Left lung (tissue), 4 donors: ENCODE measurements at regions not wholly inside any gene's neighbourhood (a gene's known extent, or its start where the extent isn't known, plus 50 kb on each side); places are given as distances from the start of the nearest gene placed in this dataset.

Experiments used
- ATAC-seq: fragments of 200-7000 bp; cut with Tn5 transposase; one replicate; pipeline ENCODE4 v1.9.1; 2020; ENCODE audit warnings: moderate library complexity
- DNase-seq, 4 donors: peaks; one replicate each; pipeline ENCODE4 v3.0.0-alpha.2; 2013 to 2020
- H3K27ac ChIP-seq, 2 donors: fragments of 200-600 bp; sonication (generic) in 1 of 2; one replicate each; pipeline versions ENCODE4 v1.5.0 to v1.8.0; 2020 to 2021
- H3K27me3 ChIP-seq, 2 donors: fragments of 200-600 bp; sonication (generic) in 1 of 2; one replicate each; pipeline versions ENCODE4 v1.5.0 to v1.8.0; 2020 to 2021
- H3K36me3 ChIP-seq, 2 donors: fragments of 200-600 bp; sonication (generic) in 1 of 2; one replicate each; pipeline versions ENCODE4 v1.5.0 to v1.8.0; 2020 to 2021
- H3K4me1 ChIP-seq, 2 donors: fragments of 200-600 bp; one replicate each; pipeline ENCODE4 v1.8.0; 2021
- H3K4me3 ChIP-seq, 2 donors: fragments of 200-600 bp; sonication (generic) in 1 of 2; one replicate each; pipeline versions ENCODE4 v1.5.0 to v1.8.0; 2020 to 2021; ENCODE audit warnings: mild to moderate bottlenecking in 1 of 2
- H3K9me3 ChIP-seq, 2 donors: fragments of 200-600 bp; sonication (generic) in 1 of 2; one replicate each; pipeline versions ENCODE4 v1.5.0 to v1.8.0; 2020 to 2021
- intact Hi-C, 2 donors: fragments of 100-400 bp; cut with DNase I; formaldehyde crosslinking; loops; one replicate each; pipeline versions ENCODE4 v1.11.2 to v1.14.2; 2022
- TF ChIP-seq, protein P1 (sequence below), 2 donors: fragments of 200-600 bp; sonication (generic) in 1 of 2; IDR thresholded peaks; one replicate each; pipeline versions ENCODE4 v1.5.0 to v1.8.0; 2021; ENCODE audit warnings: antibody characterized with exemption in 2 of 2
- donor health status: DM: no; HTN: yes; CAD: no.
- donor health status: DM: no; HTN: no; CAD: no.

DNA sequence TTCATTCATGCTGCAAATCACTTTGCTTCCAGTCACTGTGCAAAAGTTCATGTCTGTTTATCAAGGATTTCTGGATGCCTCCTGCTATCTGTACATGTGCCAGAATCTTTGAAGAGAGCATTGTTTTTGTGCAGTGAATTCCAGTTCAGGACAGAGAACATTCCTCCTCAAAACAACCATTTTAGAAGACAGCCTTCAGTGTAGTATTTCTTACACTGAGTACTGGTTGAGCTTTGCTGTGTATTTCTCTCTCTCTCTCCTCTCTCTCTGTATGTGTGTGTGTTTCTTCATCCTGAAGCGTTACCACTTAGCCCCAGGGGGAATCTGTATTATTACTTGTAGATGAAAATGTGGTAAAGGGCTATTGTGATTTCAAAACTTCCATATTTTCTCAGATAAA lies 123.8 kb upstream of the CHL1 start:
- TF ChIP-seq, protein P1, sequence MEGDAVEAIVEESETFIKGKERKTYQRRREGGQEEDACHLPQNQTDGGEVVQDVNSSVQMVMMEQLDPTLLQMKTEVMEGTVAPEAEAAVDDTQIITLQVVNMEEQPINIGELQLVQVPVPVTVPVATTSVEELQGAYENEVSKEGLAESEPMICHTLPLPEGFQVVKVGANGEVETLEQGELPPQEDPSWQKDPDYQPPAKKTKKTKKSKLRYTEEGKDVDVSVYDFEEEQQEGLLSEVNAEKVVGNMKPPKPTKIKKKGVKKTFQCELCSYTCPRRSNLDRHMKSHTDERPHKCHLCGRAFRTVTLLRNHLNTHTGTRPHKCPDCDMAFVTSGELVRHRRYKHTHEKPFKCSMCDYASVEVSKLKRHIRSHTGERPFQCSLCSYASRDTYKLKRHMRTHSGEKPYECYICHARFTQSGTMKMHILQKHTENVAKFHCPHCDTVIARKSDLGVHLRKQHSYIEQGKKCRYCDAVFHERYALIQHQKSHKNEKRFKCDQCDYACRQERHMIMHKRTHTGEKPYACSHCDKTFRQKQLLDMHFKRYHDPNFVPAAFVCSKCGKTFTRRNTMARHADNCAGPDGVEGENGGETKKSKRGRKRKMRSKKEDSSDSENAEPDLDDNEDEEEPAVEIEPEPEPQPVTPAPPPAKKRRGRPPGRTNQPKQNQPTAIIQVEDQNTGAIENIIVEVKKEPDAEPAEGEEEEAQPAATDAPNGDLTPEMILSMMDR (IDR thresholded peaks at IDR 0.05): no peak
- no peaks in the 10 kb centered on the region for H3K27me3 ChIP-seq
- H3K36me3 ChIP-seq: no peaks in the 10 kb centered on the region
- intact Hi-C loops: no loop called here
- no peak overlapping the region for H3K27ac ChIP-seq
- ATAC-seq (no peak), DNase-seq (no peak)
- no peak overlapping the region for H3K4me3 ChIP-seq
- H3K9me3 ChIP-seq: no peaks in the 10 kb centered on the region
- no peaks in the 10 kb centered on the region for H3K4me1 ChIP-seq

DNA sequence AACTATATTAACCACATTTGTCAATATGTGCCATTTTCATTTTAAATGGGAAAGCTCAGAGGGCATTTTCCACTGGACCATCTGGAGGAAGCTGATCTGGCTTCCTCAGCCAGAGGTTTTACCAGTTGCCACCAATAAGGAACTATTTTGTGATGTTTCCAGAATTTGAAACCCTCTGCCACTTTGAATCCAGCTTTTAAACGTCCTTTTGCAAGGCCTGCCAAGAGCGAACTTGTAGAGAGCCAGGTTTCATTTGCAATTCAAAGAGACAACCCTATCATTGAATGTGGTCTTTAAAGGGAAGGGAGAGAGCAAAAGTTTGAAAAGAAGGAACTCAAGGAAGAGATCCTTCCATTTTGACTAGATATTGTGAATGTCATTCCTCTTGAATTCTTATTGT lies 123.3 kb upstream of the CHL1 start:
- TF ChIP-seq, protein P1 (IDR thresholded peaks at IDR 0.05): no peak
- no peak for ATAC-seq
- no peak for DNase-seq
- Histone ChIP-seq H3K27ac (no peak overlapping the region), H3K36me3 (no peaks in the 10 kb centered on the region), H3K4me1 (no peaks in the 10 kb centered on the region), H3K27me3 (no peaks in the 10 kb centered on the region), H3K9me3 (no peaks in the 10 kb centered on the region), H3K4me3 (no peak overlapping the region)
- intact Hi-C loops: no loop called here

DNA sequence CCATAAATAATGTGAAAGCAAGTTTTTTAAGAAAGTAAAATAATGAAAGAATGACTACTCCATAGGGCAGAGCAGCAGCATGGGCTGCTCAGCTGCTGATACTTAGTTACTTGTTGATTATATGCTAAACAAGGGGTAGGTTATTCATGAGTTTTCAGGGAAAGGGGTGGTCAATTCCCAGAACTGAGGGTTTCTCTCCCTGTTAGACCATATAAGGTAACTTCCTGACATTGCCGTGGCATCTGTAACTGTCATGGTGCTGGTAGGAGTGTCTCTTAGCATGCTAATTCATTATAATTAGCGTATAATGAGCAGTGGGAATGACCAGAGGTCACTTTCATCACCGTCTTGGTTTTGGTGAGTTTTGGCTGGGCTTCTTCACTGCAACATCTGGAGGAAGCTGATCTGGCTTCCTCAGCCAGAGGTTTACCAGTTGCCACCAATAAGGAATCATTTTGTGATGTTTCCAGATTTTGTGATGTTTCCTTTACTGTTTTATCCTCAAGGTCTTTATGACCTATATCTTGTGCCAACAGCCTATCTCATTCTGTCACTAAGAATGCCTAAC lies 121.8 kb upstream of the CHL1 start:
- Histone ChIP-seq H3K27me3 (no peaks in the 10 kb centered on the region), H3K27ac (no peak overlapping the region), H3K36me3 (no peaks in the 10 kb centered on the region), H3K4me1 (no peaks in the 10 kb centered on the region), H3K4me3 (no peak overlapping the region), H3K9me3 (no peaks in the 10 kb centered on the region)
- no peak for DNase-seq
- intact Hi-C loops: no loop called here
- ATAC-seq: peak; percentile 23
- TF ChIP-seq, protein P1 (IDR thresholded peaks at IDR 0.05): no peak

DNA sequence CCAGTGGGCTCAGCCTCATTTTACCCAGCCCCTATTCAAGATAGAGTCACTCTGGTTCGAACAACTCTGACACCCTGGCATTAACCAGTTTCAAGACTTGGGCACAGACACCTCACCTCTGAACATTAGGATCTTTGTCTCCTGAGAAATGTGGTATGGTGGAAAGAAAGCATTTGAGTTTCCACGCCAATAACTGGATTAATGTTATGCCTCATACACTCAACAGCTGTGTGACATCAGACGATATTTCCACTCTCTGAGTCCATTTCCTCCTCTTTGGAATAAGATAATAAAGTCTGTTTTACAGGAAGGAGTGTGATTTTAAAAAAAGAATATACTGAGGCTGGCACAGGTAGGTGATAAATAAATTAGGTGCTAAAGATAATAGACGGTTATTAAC lies 121.3 kb upstream of the CHL1 start:
- Histone ChIP-seq H3K9me3 (no peaks in the 10 kb centered on the region), H3K4me3 (no peak overlapping the region), H3K27me3 (no peaks in the 10 kb centered on the region), H3K27ac (no peak overlapping the region), H3K36me3 (no peaks in the 10 kb centered on the region), H3K4me1 (no peaks in the 10 kb centered on the region)
- no peak for DNase-seq
- intact Hi-C loops: no loop called here
- peak; percentile 49 for ATAC-seq
- TF ChIP-seq, protein P1 (IDR thresholded peaks at IDR 0.05): no peak

DNA sequence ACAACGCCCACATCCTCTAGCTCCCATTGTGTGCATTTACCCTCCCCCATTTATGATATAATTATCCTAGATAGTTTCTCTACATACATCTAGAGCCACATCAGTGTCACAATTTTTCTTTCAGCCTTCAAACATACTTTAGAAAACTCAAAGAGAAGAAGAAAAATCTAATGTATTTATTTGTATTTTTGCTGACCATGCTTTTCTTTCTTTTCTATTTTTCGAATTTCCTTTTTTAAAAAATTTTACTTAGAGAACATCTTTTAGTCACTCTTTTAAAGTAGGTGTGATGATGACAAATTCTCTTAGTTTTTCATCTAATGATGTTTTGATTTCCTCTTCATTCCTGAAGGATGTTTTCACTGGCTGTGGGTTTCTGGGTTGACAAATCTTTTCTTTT lies 117.0 kb upstream of the CHL1 start:
- TF ChIP-seq, protein P1 (IDR thresholded peaks at IDR 0.05): no peak
- H3K27ac ChIP-seq: no peak overlapping the region
- H3K9me3 ChIP-seq: no peaks in the 10 kb centered on the region
- intact Hi-C loops: no loop called here
- DNase-seq: no peak
- no peak for ATAC-seq
- no peak overlapping the region for H3K4me3 ChIP-seq
- no peaks in the 10 kb centered on the region for H3K27me3 ChIP-seq
- H3K4me1 ChIP-seq: no peaks in the 10 kb centered on the region
- H3K36me3 ChIP-seq: no peaks in the 10 kb centered on the region
